Chondrocyte (in vitro differentiated cells): ENCODE measurements at regions not wholly inside any gene's neighbourhood (a gene's known extent, or its start where the extent isn't known, plus 50 kb on each side); places are given as distances from the start of the nearest gene placed in this dataset.
"Not testable (repeated sequence)": the region's sequence is repeated elsewhere in the genome, so short reads cannot be mapped to it uniquely, and the experiment has no call there.

Source experiments
- DNase-seq: peaks from one replicate; pipeline ENCODE4 v3.0.0; 2021; ENCODE audit warnings: mixed read lengths, low spot score
- H3K27ac Mint-ChIP-seq: one replicate; pipeline ENCODE4 v1.8.0; 2021; ENCODE audit warnings: mild to moderate bottlenecking, moderate library complexity, mixed read lengths; ENCODE audit not compliant: unreplicated experiment
- H3K27me3 Mint-ChIP-seq: 2 replicates; pipeline ENCODE4 v1.8.0; 2021; ENCODE audit warnings: low read depth, mixed read lengths
- H3K36me3 Mint-ChIP-seq: 2 replicates; pipeline ENCODE4 v1.8.0; 2021; ENCODE audit warnings: low read depth, mixed read lengths
- H3K4me1 Mint-ChIP-seq: 2 replicates; pipeline ENCODE4 v1.8.0; 2021; ENCODE audit warnings: low read depth, mild to moderate bottlenecking, mixed read lengths
- H3K4me3 Mint-ChIP-seq: one replicate; pipeline ENCODE4 v1.8.0; 2021; ENCODE audit warnings: mild to moderate bottlenecking, moderate library complexity, mixed read lengths; ENCODE audit not compliant: unreplicated experiment
- H3K9me3 Mint-ChIP-seq: 2 replicates; pipeline ENCODE4 v1.8.0; 2021; ENCODE audit warnings: low read depth, mixed read lengths
- CTCF ChIP-seq: fragments of 200-600 bp; sonication (generic); IDR thresholded peaks from 2 replicates; pipeline ENCODE4 v1.5.0; 2021; ENCODE audit warnings: antibody characterized with exemption, mild to moderate bottlenecking, moderate library complexity

GRCh38 chr10:33477291-33478088, 143.0 kb upstream of the NRP1 start:
- Mint-ChIP-seq H3K4me3 (no peak overlapping the region), H3K27ac (no peak overlapping the region), H3K36me3 (no peaks in the 10 kb centered on the region), H3K9me3 (no peaks in the 10 kb centered on the region), H3K4me1 (peaks cover 2% of the 10 kb centered on the region), H3K27me3 (no peaks in the 10 kb centered on the region)
- TF ChIP-seq CTCF, result no peak
- DNase-seq, result no peak

- Mint-ChIP-seq H3K27ac (no peak overlapping the region), H3K4me1 (no peaks in the 10 kb centered on the region), H3K27me3 (no peaks in the 10 kb centered on the region), H3K36me3 (no peaks in the 10 kb centered on the region), H3K9me3 (no peaks in the 10 kb centered on the region), H3K4me3 (no peak overlapping the region)
- no peak for DNase-seq
- no peak for TF ChIP-seq CTCF
Measured at GRCh38 chr10:33476757-33477273, 142.3 kb upstream of the NRP1 start.

- H3K27ac Mint-ChIP-seq, result no peak overlapping the region
- no peak for DNase-seq
- no peak overlapping the region for H3K4me3 Mint-ChIP-seq
- TF ChIP-seq CTCF, result no peak
- H3K4me1 Mint-ChIP-seq, result no peaks in the 10 kb centered on the region
- H3K27me3 Mint-ChIP-seq, result no peaks in the 10 kb centered on the region
- no peaks in the 10 kb centered on the region for H3K36me3 Mint-ChIP-seq
- peaks cover 2% of the 10 kb centered on the region for H3K9me3 Mint-ChIP-seq
Measured at GRCh38 chr10:33473688-33474087, 139.2 kb upstream of the NRP1 start.

- H3K27ac Mint-ChIP-seq, H3K36me3 Mint-ChIP-seq, H3K4me3 Mint-ChIP-seq, H3K4me1 Mint-ChIP-seq, H3K27me3 Mint-ChIP-seq, H3K9me3 Mint-ChIP-seq, DNase-seq: not testable (repeated sequence)
Measured at GRCh38 chr10:33468006-33468405, 133.5 kb upstream of the NRP1 start.

GRCh38 chr10:33465747-33466146, 131.3 kb upstream of the NRP1 start:
- TF ChIP-seq CTCF, result no peak
- H3K4me1 Mint-ChIP-seq, result peaks cover 2% of the 10 kb centered on the region

GRCh38 chr10:33463011-33463410, 128.5 kb upstream of the NRP1 start:
- DNase-seq, result no peak
- no peak for TF ChIP-seq CTCF
- Mint-ChIP-seq H3K4me3 (no peak overlapping the region), H3K4me1 (peaks cover 10% of the 10 kb centered on the region), H3K9me3 (no peaks in the 10 kb centered on the region), H3K36me3 (no peaks in the 10 kb centered on the region), H3K27ac (no peak overlapping the region), H3K27me3 (no peaks in the 10 kb centered on the region)

More at GRCh38 chr10:33465747-33466146, 131.3 kb upstream of the NRP1 start:
- Mint-ChIP-seq H3K27me3 (no peaks in the 10 kb centered on the region), H3K9me3 (peaks cover 2% of the 10 kb centered on the region), H3K36me3 (no peaks in the 10 kb centered on the region), H3K27ac (no peak overlapping the region), H3K4me3 (no peak overlapping the region)
- DNase-seq, result no peak
